MCF 10A (cell line): ENCODE measurements at regions not wholly inside any gene's neighbourhood (a gene's known extent, or its start where the extent isn't known, plus 50 kb on each side); places are given as distances from the start of the nearest gene placed in this dataset.
"Not testable (repeated sequence)": the region's sequence is repeated elsewhere in the genome, so short reads cannot be mapped to it uniquely, and the experiment has no call there.

Experiments used
- BruUV-seq: library from RNA; stranded (reverse); fragments of 400-500 nt; replicated peaks from 2 replicates; lab custom pipeline; 2021; lab: Mats Ljungman, UMichigan
- CTCF ChIA-PET: fragments of 300-600 bp; sonication (Branson Sonifier 250); formaldehyde crosslinking; extraction: SDS; loops from one replicate; lab custom pipeline; 2021; ENCODE audit warnings: antibody characterized with exemption, inconsistent platforms; lab: Yijun Ruan, JAX
- POLR2A ChIA-PET: fragments of 300-600, 350-650 bp; sonication (Branson Sonifier 250); formaldehyde crosslinking; extraction: SDS; loops from one replicate; lab custom pipeline; 2020; ENCODE audit warnings: antibody characterized with exemption, inconsistent platforms; lab: Yijun Ruan, JAX
- DNase-seq: peaks from one replicate; pipeline ENCODE4 v3.0.0-alpha.2; 2018; ENCODE audit not compliant: unreplicated experiment
- H3K27ac Mint-ChIP-seq: one replicate; pipeline ENCODE4 v1.8.0; 2022; ENCODE audit warnings: mild to moderate bottlenecking, low read depth, mixed read lengths; ENCODE audit not compliant: unreplicated experiment
- H3K27me3 Mint-ChIP-seq: one replicate; pipeline ENCODE4 v1.8.0; 2022; ENCODE audit warnings: mixed read lengths; ENCODE audit not compliant: insufficient read depth, unreplicated experiment
- H3K36me3 Mint-ChIP-seq: one replicate; pipeline ENCODE4 v1.8.0; 2022; ENCODE audit warnings: mild to moderate bottlenecking, moderate library complexity, mixed read lengths; ENCODE audit not compliant: insufficient read depth, unreplicated experiment
- H3K4me1 Mint-ChIP-seq: one replicate; pipeline ENCODE4 v1.8.0; 2022; ENCODE audit warnings: mixed read lengths; ENCODE audit not compliant: insufficient read depth, unreplicated experiment
- H3K4me3 Mint-ChIP-seq: one replicate; pipeline ENCODE4 v1.8.0; 2022; ENCODE audit warnings: mild to moderate bottlenecking, moderate library complexity, mixed read lengths; ENCODE audit not compliant: unreplicated experiment
- H3K9me3 Mint-ChIP-seq: one replicate; pipeline ENCODE4 v1.8.0; 2022; ENCODE audit warnings: mixed read lengths; ENCODE audit not compliant: unreplicated experiment
- CTCF ChIP-seq: fragments of 200-600 bp; IDR thresholded peaks from one replicate; pipeline ENCODE4 v1.8.0; 2022; ENCODE audit warnings: antibody characterized with exemption, mild to moderate bottlenecking; ENCODE audit not compliant: unreplicated experiment
- intact Hi-C: fragments of 100-400 bp; cut with micrococcal nuclease; formaldehyde crosslinking; loops from 2 replicates; pipeline ENCODE4 v1.14.1; 2022

GRCh38 chr6:67880939-67881705, 754.0 kb upstream of the ADGRB3 start:
- Mint-ChIP-seq H3K4me1 (no peaks in the 10 kb centered on the region), H3K27me3 (no peaks in the 10 kb centered on the region), H3K9me3 (no peaks in the 10 kb centered on the region), H3K27ac (no peak overlapping the region), H3K36me3 (no peaks in the 10 kb centered on the region), H3K4me3 (no peak overlapping the region)
- no peak for TF ChIP-seq CTCF
- BruUV-seq = no TSS peak
- DNase-seq = no peak
- ChIA-PET CTCF (no interaction called here), POLR2A (no interaction called here)
- intact Hi-C loops = no loop called here

- DNase-seq, intact Hi-C loops, H3K9me3 Mint-ChIP-seq, POLR2A ChIA-PET, H3K4me1 Mint-ChIP-seq, H3K36me3 Mint-ChIP-seq, H3K27ac Mint-ChIP-seq, CTCF ChIA-PET, BruUV-seq, H3K27me3 Mint-ChIP-seq, H3K4me3 Mint-ChIP-seq: not testable (repeated sequence)
Observed at GRCh38 chr6:67880343-67880742, 754.7 kb upstream of the ADGRB3 start.

- BruUV-seq, intact Hi-C loops, H3K9me3 Mint-ChIP-seq, POLR2A ChIA-PET, CTCF ChIA-PET, H3K4me1 Mint-ChIP-seq, DNase-seq, H3K27ac Mint-ChIP-seq, H3K4me3 Mint-ChIP-seq, H3K36me3 Mint-ChIP-seq, H3K27me3 Mint-ChIP-seq: not testable (repeated sequence)
Observed at GRCh38 chr6:67879928-67880327, 755.2 kb upstream of the ADGRB3 start.

GRCh38 chr6:67879105-67879904, 755.8 kb upstream of the ADGRB3 start:
- H3K4me3 Mint-ChIP-seq, H3K27me3 Mint-ChIP-seq, H3K9me3 Mint-ChIP-seq, intact Hi-C loops, CTCF ChIA-PET, BruUV-seq, DNase-seq, H3K4me1 Mint-ChIP-seq, POLR2A ChIA-PET, H3K36me3 Mint-ChIP-seq, H3K27ac Mint-ChIP-seq: not testable (repeated sequence)

- BruUV-seq, H3K4me1 Mint-ChIP-seq, H3K27ac Mint-ChIP-seq, CTCF ChIA-PET, DNase-seq, H3K27me3 Mint-ChIP-seq, H3K4me3 Mint-ChIP-seq, H3K9me3 Mint-ChIP-seq, POLR2A ChIA-PET, intact Hi-C loops, H3K36me3 Mint-ChIP-seq: not testable (repeated sequence)
Observed at GRCh38 chr6:67878216-67878615, 756.9 kb upstream of the ADGRB3 start.

- TF ChIP-seq CTCF = no peak
- POLR2A ChIA-PET = no interaction called here
- H3K4me1 Mint-ChIP-seq = no peaks in the 10 kb centered on the region
- peaks cover 6% of the 10 kb centered on the region for H3K9me3 Mint-ChIP-seq
- intact Hi-C loops = no loop called here
- H3K4me3 Mint-ChIP-seq = no peak overlapping the region
- no peaks in the 10 kb centered on the region for H3K27me3 Mint-ChIP-seq
- H3K36me3 Mint-ChIP-seq = no peaks in the 10 kb centered on the region
- BruUV-seq = no TSS peak
- H3K27ac Mint-ChIP-seq = no peak overlapping the region
- DNase-seq = no peak
- CTCF ChIA-PET = no interaction called here
Observed at GRCh38 chr6:67877288-67877687, 757.8 kb upstream of the ADGRB3 start.
